H1 (cell line): ENCODE measurements at regions not wholly inside any gene's neighbourhood (a gene's known extent, or its start where the extent isn't known, plus 50 kb on each side); places are given as distances from the start of the nearest gene placed in this dataset.

Experiments used
- CTCF ChIA-PET: fragments of 300-600 bp; sonication (Branson Sonifier 250); formaldehyde crosslinking; loops from one replicate; lab custom pipeline; 2021; ENCODE audit not compliant: partially characterized antibody; lab: Charles Lee
- POLR2A ChIA-PET: fragments of 300-600 bp; sonication (Branson Sonifier 250); formaldehyde crosslinking; loops from one replicate; lab custom pipeline; 2021; ENCODE audit warnings: inconsistent platforms; ENCODE audit not compliant: partially characterized antibody; lab: Charles Lee
- DNase-seq, 2 experiments: peaks; one replicate each; pipeline versions ENCODE4 v3.0.0 to v3.0.0-alpha.2; 2010 to 2022; ENCODE audit warnings: low spot score in 2 of 2, low read depth in 1 of 2, mixed read lengths in 1 of 2
- FAIRE-seq: peaks from 2 replicates; lab custom pipeline; 2011; peaks lifted over from hg19 to GRCh38; lab: Jason Lieb, UNC
- H2AFZ ChIP-seq: 2 replicates; pipeline ENCODE4 v1.8.1; 2012; ENCODE audit warnings: low read length, inconsistent platforms
- H2AK5ac ChIP-seq: 2 replicates; pipeline ENCODE4 v1.6.1; 2013; ENCODE audit warnings: low read depth, low read length
- H2BK120ac ChIP-seq: replicated peaks from 2 replicates; pipeline ENCODE3; 2013; ENCODE audit warnings: low read depth, low read length, inconsistent platforms
- H2BK12ac ChIP-seq: 2 replicates; pipeline ENCODE4 v1.6.1; 2013; ENCODE audit warnings: low read depth, low read length
- H2BK15ac ChIP-seq: 2 replicates; pipeline ENCODE4 v1.6.1; 2013; ENCODE audit warnings: low read length
- H2BK20ac ChIP-seq: 2 replicates; pipeline ENCODE4 v1.6.1; 2013; ENCODE audit warnings: low read length
- H2BK5ac ChIP-seq: 2 replicates; pipeline ENCODE4 v1.6.1; 2013; ENCODE audit warnings: low read depth, low read length
- H3K14ac ChIP-seq: 2 replicates; pipeline ENCODE4 v1.6.1; 2013; ENCODE audit warnings: inconsistent platforms; ENCODE audit not compliant: insufficient read length
- H3K18ac ChIP-seq: 2 replicates; pipeline ENCODE4 v1.6.1; 2013; ENCODE audit warnings: low read length; ENCODE audit errors: extremely low read depth
- H3K23ac ChIP-seq: 2 replicates; pipeline ENCODE4 v1.6.1; 2013; ENCODE audit warnings: inconsistent platforms; ENCODE audit not compliant: insufficient read length
- H3K23me2 ChIP-seq: 2 replicates; pipeline ENCODE4 v1.6.1; 2013; ENCODE audit warnings: low read depth, low read length
- H3K27ac ChIP-seq: 2 replicates; pipeline ENCODE4 v1.6.1; 2011; ENCODE audit warnings: low read depth, low read length, inconsistent platforms
- H3K27me3 ChIP-seq, 4 experiments: replicated peaks in 1 of 4; 1 replicate in 1 of 4; 2 replicates in 3 of 4; pipeline versions ENCODE4 v1.6.1 to v1.8.1; 2011 to 2013; ENCODE audit warnings: low read length in 3 of 4, mild to moderate bottlenecking in 3 of 4, inconsistent platforms in 2 of 4, mixed read lengths in 2 of 4, moderate library complexity in 1 of 4; ENCODE audit not compliant: control insufficient read depth in 3 of 4, insufficient read depth in 3 of 4; ENCODE audit errors: extremely low read depth in 1 of 4
- H3K36me3 ChIP-seq, 4 experiments: 2 replicates each; pipeline versions ENCODE4 v1.6.1 to v1.8.1; 2011 to 2013; ENCODE audit warnings: mild to moderate bottlenecking in 4 of 4, low read length in 3 of 4, moderate library complexity in 2 of 4, control low read depth in 1 of 4, inconsistent platforms in 1 of 4; ENCODE audit not compliant: insufficient read depth in 4 of 4, control insufficient read depth in 2 of 4
- H3K4ac ChIP-seq: replicated peaks from 2 replicates; pipeline ENCODE3; 2013; ENCODE audit warnings: low read length, low read depth, mixed read lengths, inconsistent platforms; ENCODE audit not compliant: insufficient read length
- H3K4me1 ChIP-seq, 4 experiments: replicated peaks in 1 of 4; 1 replicate in 1 of 4; 2 replicates in 3 of 4; pipeline versions ENCODE4 v1.6.1 to v1.8.1; 2011 to 2013; ENCODE audit warnings: low read length in 3 of 4, inconsistent platforms in 2 of 4, mixed read lengths in 1 of 4; ENCODE audit not compliant: insufficient read depth in 4 of 4, control insufficient read depth in 3 of 4
- H3K4me2 ChIP-seq, 2 experiments: 2 replicates each; pipeline versions ENCODE4 v1.6.1 to v1.8.1; 2011 to 2013; ENCODE audit warnings: low read depth in 2 of 2, low read length in 2 of 2, control low read depth in 1 of 2, inconsistent platforms in 1 of 2, mild to moderate bottlenecking in 1 of 2; ENCODE audit not compliant: insufficient read depth in 1 of 2
- H3K4me3 ChIP-seq, 4 experiments: fragments of 200-600, 300-600 bp in 1 of 4; sonication (generic), shearing (Covaris generic), sonication (Bioruptor Twin) in 1 of 4; 2 replicates each; pipeline versions ENCODE4 v1.5.1 to v1.8.1; 2011 to 2016; ENCODE audit warnings: low read length in 4 of 4, low read depth in 3 of 4, control low read depth in 2 of 4, inconsistent platforms in 2 of 4, mild to moderate bottlenecking in 2 of 4, mixed read lengths in 1 of 4, moderate library complexity in 1 of 4; ENCODE audit not compliant: insufficient read depth in 2 of 4; ENCODE audit errors: extremely low read depth in 1 of 4
- H3K56ac ChIP-seq: replicated peaks from 2 replicates; pipeline ENCODE3; 2013; ENCODE audit warnings: low read depth, mild to moderate bottlenecking, mixed read lengths, low read length, inconsistent platforms; ENCODE audit not compliant: insufficient read length
- H3K79me1 ChIP-seq: 2 replicates; pipeline ENCODE4 v1.6.1; 2013; ENCODE audit warnings: low read depth, low read length, control low read depth
- H3K79me2 ChIP-seq, 2 experiments: 2 replicates each; pipeline versions ENCODE4 v1.6.1 to v1.8.1; 2012 to 2013; ENCODE audit warnings: low read length in 2 of 2, mild to moderate bottlenecking in 2 of 2, inconsistent platforms in 1 of 2; ENCODE audit not compliant: insufficient read depth in 2 of 2, control insufficient read depth in 1 of 2
- H3K9ac ChIP-seq, 4 experiments: replicated peaks in 1 of 4; 1 replicate in 1 of 4; 2 replicates in 3 of 4; pipeline versions ENCODE4 v1.6.1 to v1.8.1; 2011 to 2013; ENCODE audit warnings: low read depth in 3 of 4, low read length in 3 of 4, control low read depth in 2 of 4, mild to moderate bottlenecking in 2 of 4, moderate library complexity in 2 of 4, inconsistent platforms in 1 of 4; ENCODE audit errors: extremely low read depth in 1 of 4
- H3K9me3 ChIP-seq, 2 experiments: 2 replicates each; pipeline versions ENCODE4 v1.6.1 to v1.8.1; 2012 to 2013; ENCODE audit warnings: mild to moderate bottlenecking in 2 of 2, moderate library complexity in 2 of 2, control low read depth in 1 of 2, inconsistent platforms in 1 of 2, low read depth in 1 of 2, low read length in 1 of 2, mixed read lengths in 1 of 2; ENCODE audit not compliant: insufficient read depth in 2 of 2
- H4K20me1 ChIP-seq, 2 experiments: replicated peaks in 1 of 2; 2 replicates each; pipeline versions ENCODE3 to v1.8.1; 2011 to 2013; ENCODE audit warnings: inconsistent platforms in 2 of 2, low read length in 2 of 2, mild to moderate bottlenecking in 1 of 2; ENCODE audit not compliant: insufficient read depth in 2 of 2, control insufficient read depth in 1 of 2
- H4K5ac ChIP-seq: 2 replicates; pipeline ENCODE4 v1.6.1; 2013; ENCODE audit warnings: low read length, low read depth, mixed read lengths, inconsistent platforms; ENCODE audit not compliant: insufficient read length
- H4K8ac ChIP-seq: 2 replicates; pipeline ENCODE4 v1.8.0; 2013; ENCODE audit warnings: mild to moderate bottlenecking, moderate library complexity, low read length, inconsistent platforms; ENCODE audit not compliant: insufficient read depth; ENCODE audit errors: extremely low read depth
- H4K91ac ChIP-seq: replicated peaks from 2 replicates; pipeline ENCODE3; 2013; ENCODE audit warnings: low read length, mixed read lengths, inconsistent platforms; ENCODE audit not compliant: insufficient read length
- BACH1 ChIP-seq: IDR thresholded peaks from 2 replicates; pipeline ENCODE4 v1.6.1; 2012; ENCODE audit warnings: low read length, improper control_type of control experiment
- CTCF ChIP-seq, 3 experiments: IDR thresholded peaks; 1 replicate in 2 of 3; 2 replicates in 1 of 3; pipeline versions ENCODE4 v1.5.1 to v1.6.1; 2011; ENCODE audit warnings: low read length in 3 of 3, mild to moderate bottlenecking in 3 of 3, inconsistent platforms in 2 of 3, low read depth in 1 of 3, moderate library complexity in 1 of 3; ENCODE audit not compliant: insufficient read depth in 1 of 3; ENCODE audit errors: control extremely low read depth in 1 of 3
- GABPA ChIP-seq: IDR thresholded peaks from 2 replicates; pipeline ENCODE4 v1.6.1; 2011; ENCODE audit warnings: mild to moderate bottlenecking, low read length, moderate library complexity, borderline replicate concordance; ENCODE audit not compliant: insufficient read depth
- KDM4A ChIP-seq: IDR thresholded peaks from one replicate; pipeline ENCODE4 v1.7.1; 2012; ENCODE audit warnings: low read depth, mild to moderate bottlenecking, moderate library complexity, low read length, inconsistent platforms; ENCODE audit not compliant: severe bottlenecking
- POLR2A ChIP-seq, 2 experiments: IDR thresholded peaks; 1 replicate in 1 of 2; 2 replicates in 1 of 2; pipeline ENCODE4 v1.6.1; 2011; ENCODE audit warnings: low read depth in 2 of 2, low read length in 2 of 2, mild to moderate bottlenecking in 2 of 2; ENCODE audit errors: control extremely low read depth in 1 of 2
- RAD21 ChIP-seq, 2 experiments: IDR thresholded peaks in 1 of 2; conservative IDR thresholded peaks in 1 of 2; 2 replicates each; pipeline ENCODE4 v1.6.1; 2011; ENCODE audit warnings: low read depth in 2 of 2, low read length in 2 of 2, improper control_type of control experiment in 1 of 2, inconsistent platforms in 1 of 2, mild to moderate bottlenecking in 1 of 2, moderate library complexity in 1 of 2
- SP4 ChIP-seq: IDR thresholded peaks from 2 replicates; pipeline ENCODE4 v1.6.1; 2012; ENCODE audit warnings: low read length, inconsistent platforms
- WGBS, 2 experiments: shearing (Covaris generic) in 1 of 2; methylation state at CpG; one replicate each; pipeline versions ENCODE4 v1.1.6 to v1.1.7; 2013 to 2015; ENCODE audit warnings: low lambda C conversion rate in 2 of 2, mixed read lengths in 2 of 2, inconsistent platforms in 1 of 2, low coverage in 1 of 2, missing lambda C conversion rate in 1 of 2; ENCODE audit not compliant: insufficient replicate concordance in 2 of 2, insufficient coverage in 1 of 2, insufficient read length in 1 of 2; ENCODE audit errors: extremely low coverage in 1 of 2, missing lambda C conversion rate in 1 of 2; 5-methylcytosine and 5-hydroxymethylcytosine counted together

- Histone ChIP-seq H3K4me2 (no peak overlapping the region), H4K91ac (no peak overlapping the region), H3K9me3 (peaks cover 0 to 4% of the 10 kb centered on the region in 2 experiments; a peak in 1 of 4 replicates), H2AK5ac (no peak overlapping the region), H3K27me3 (no peaks in the 10 kb centered on the region), H3K14ac (no peak overlapping the region), H2BK20ac (no peak overlapping the region), H4K8ac (no peak overlapping the region), H3K4ac (no peak overlapping the region), H3K4me1 (no peaks in the 10 kb centered on the region), H3K23me2 (no peaks in the 10 kb centered on the region), H2AFZ (no peak overlapping the region; the same call in 1 of the 2 replicates), H2BK120ac (no peak overlapping the region), H3K79me1 (no peaks in the 10 kb centered on the region), H3K27ac (no peak overlapping the region), H3K79me2 (no peaks in the 10 kb centered on the region), H4K5ac (no peak overlapping the region), H4K20me1 (no peaks in the 10 kb centered on the region), H2BK5ac (no peak overlapping the region), H3K36me3 (no peaks in the 10 kb centered on the region), H2BK15ac (no peak overlapping the region), H2BK12ac (no peak overlapping the region), H3K56ac (no peak overlapping the region), H3K9ac (no peak overlapping the region), H3K4me3 (no peak overlapping the region), H3K23ac (no peak overlapping the region)
- 100% methylated on average over 1 of the region's 1 CpG; no CpG with 5 or more reads in 1 of the 2 experiments for WGBS, 2 experiments
- ChIA-PET CTCF (no interaction called here), POLR2A (no interaction called here)
- DNase-seq (no peak), FAIRE-seq (no peak)
- TF ChIP-seq RAD21 (IDR thresholded peaks at IDR 0.05 in 1 of 2, conservative IDR thresholded peaks at IDR 0.05 in 1 of 2; ENCODE audit: low read depth in 2 of 2, low read length in 2 of 2) (peak; percentile 8 to 23; a peak in 2 of 4 replicates), BACH1 (no peak), CTCF (IDR thresholded peaks at IDR 0.05; ENCODE audit: control extremely low read depth in 1 of 3, insufficient read depth in 1 of 3, low read depth in 1 of 3, low read length in 3 of 3) (peak; percentile 2 to 32 (median 11); a peak in 3 of 4 replicates), KDM4A (no peak), GABPA (no peak), SP4 (no peak), POLR2A (IDR thresholded peaks at IDR 0.05; ENCODE audit: control extremely low read depth in 1 of 2, low read depth in 2 of 2, low read length in 2 of 2) (no peak)
- TF ChIP-seq, all 59 proteins: peak for 2
- H3K18ac ChIP-seq, result no peak overlapping the region
Measured at GRCh38 chr12:39675263-39675662, 55.7 kb upstream of the ABCD2 start.
